C4-2B (cell line): ENCODE measurements at regions not wholly inside any gene's neighbourhood (a gene's known extent, or its start where the extent isn't known, plus 50 kb on each side); places are given as distances from the start of the nearest gene placed in this dataset.

Experiments used
- CTCF ChIP-seq: fragments of 450-650 bp; conservative IDR thresholded peaks from 2 replicates; pipeline ENCODE4 v1.5.1; 2017; ENCODE audit warnings: mild to moderate bottlenecking
- ZFX ChIP-seq: fragments of 450-650 bp; IDR thresholded peaks from 2 replicates; pipeline ENCODE4 v1.6.1; 2017

DNA sequence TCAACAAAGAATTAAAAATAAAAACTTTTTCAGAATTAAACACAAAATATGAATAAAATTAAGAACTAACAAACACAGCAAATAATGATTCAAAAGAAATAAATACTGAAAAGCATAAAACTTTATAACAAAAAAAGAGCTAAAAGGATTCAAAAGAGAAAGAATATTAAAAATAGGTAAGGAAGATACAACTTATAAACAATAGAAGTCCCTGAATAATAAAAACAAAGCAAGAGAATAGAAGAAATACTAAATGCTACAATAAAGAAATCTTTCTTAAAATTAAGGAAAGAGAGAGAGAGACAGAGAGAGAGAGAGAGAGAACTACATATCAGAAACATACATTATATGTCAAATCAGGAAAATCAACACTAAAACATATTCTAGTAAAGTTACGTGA is 619.9 kb upstream of the SLIT2 start:
- TF ChIP-seq CTCF (no peak), ZFX (no peak)
